Mucosa of gallbladder (tissue), 1 donor: ENCODE measurements at regions not wholly inside any gene's neighbourhood (a gene's known extent, or its start where the extent isn't known, plus 50 kb on each side); places are given as distances from the start of the nearest gene placed in this dataset.
"Not testable (repeated sequence)": the region's sequence is repeated elsewhere in the genome, so short reads cannot be mapped to it uniquely, and the experiment has no call there.

Source experiments
- DNase-seq: peaks from one replicate; pipeline ENCODE4 v3.0.0-alpha.2; 2020; ENCODE audit warnings: low spot score
- donor health status: DM: no; HTN: no; CAD: no.

- no peak for DNase-seq
Observed at GRCh38 chr14:38405851-38406635, 150.2 kb upstream of the CLEC14A start.

- DNase-seq: no peak
Observed at GRCh38 chr14:38404616-38405015, 148.7 kb upstream of the CLEC14A start.

GRCh38 chr14:38404100-38404541 lies 148.2 kb upstream of the CLEC14A start:
- no peak for DNase-seq

GRCh38 chr14:38400751-38401150 lies 144.9 kb upstream of the CLEC14A start:
- DNase-seq: no peak

- no peak for DNase-seq
Observed at GRCh38 chr14:38399652-38400051, 143.8 kb upstream of the CLEC14A start.

GRCh38 chr14:38394767-38395166 lies 138.9 kb upstream of the CLEC14A start:
- no peak for DNase-seq

GRCh38 chr14:38394064-38394463 lies 138.2 kb upstream of the CLEC14A start:
- no peak for DNase-seq

- no peak for DNase-seq
Observed at GRCh38 chr14:38391334-38391733, 135.4 kb upstream of the CLEC14A start.

- DNase-seq: no peak
Observed at GRCh38 chr14:38389681-38390080, 133.8 kb upstream of the CLEC14A start.

- no peak for DNase-seq
Observed at GRCh38 chr14:38387821-38388220, 131.9 kb upstream of the CLEC14A start.

- DNase-seq: no peak
Observed at GRCh38 chr14:38385836-38386235, 129.9 kb upstream of the CLEC14A start.

- DNase-seq: no peak
Observed at GRCh38 chr14:38385343-38385742, 129.4 kb upstream of the CLEC14A start.

GRCh38 chr14:38384741-38385140 lies 128.8 kb upstream of the CLEC14A start:
- no peak for DNase-seq

GRCh38 chr14:38367922-38368321 lies 112.0 kb upstream of the CLEC14A start:
- no peak for DNase-seq

- DNase-seq: no peak
Observed at GRCh38 chr14:38366374-38366773, 110.5 kb upstream of the CLEC14A start.

- no peak for DNase-seq
Observed at GRCh38 chr14:38363217-38363616, 107.3 kb upstream of the CLEC14A start.

- no peak for DNase-seq
Observed at GRCh38 chr14:38357557-38357956, 101.7 kb upstream of the CLEC14A start.

GRCh38 chr14:38355473-38355872 lies 99.6 kb upstream of the CLEC14A start:
- not testable (repeated sequence) for DNase-seq

GRCh38 chr14:38350102-38350501 lies 94.2 kb upstream of the CLEC14A start:
- no peak for DNase-seq

GRCh38 chr14:38342803-38343202 lies 86.9 kb upstream of the CLEC14A start:
- DNase-seq: no peak

GRCh38 chr14:38339696-38340095 lies 83.8 kb upstream of the CLEC14A start:
- DNase-seq: no peak

- no peak for DNase-seq
Observed at GRCh38 chr14:38336298-38336697, 80.4 kb upstream of the CLEC14A start.

GRCh38 chr14:38330275-38330674 lies 74.4 kb upstream of the CLEC14A start:
- DNase-seq: no peak

- no peak for DNase-seq
Observed at GRCh38 chr14:38329246-38329645, 73.4 kb upstream of the CLEC14A start.
